K562 (cell line): ENCODE measurements at regions not wholly inside any gene's neighbourhood (a gene's known extent, or its start where the extent isn't known, plus 50 kb on each side); places are given as distances from the start of the nearest gene placed in this dataset.

ENCODE experiments used
- CTCF ChIP-seq, 3 experiments: IDR thresholded peaks in 2 of 3; conservative IDR thresholded peaks in 1 of 3; 2 replicates each; pipeline ENCODE4 v1.5.1; 2011 to 2012; ENCODE audit warnings: low read length in 3 of 3, mild to moderate bottlenecking in 3 of 3, control low read depth in 2 of 3, improper control_type of control experiment in 1 of 3, inconsistent platforms in 1 of 3, low read depth in 1 of 3, mixed read lengths in 1 of 3, moderate library complexity in 1 of 3; ENCODE audit not compliant: insufficient read depth in 2 of 3
- E2F8 ChIP-seq: fragments of 450-650 bp; IDR thresholded peaks from 2 replicates; pipeline ENCODE4 v1.7.1; 2018; ENCODE audit warnings: mild to moderate bottlenecking, low read depth; ENCODE audit not compliant: partially characterized antibody
- ESRRA ChIP-seq: fragments of 450-650 bp; IDR thresholded peaks from 2 replicates; pipeline ENCODE4 v1.6.1; 2014; ENCODE audit warnings: low read depth, mild to moderate bottlenecking, moderate library complexity, borderline replicate concordance
- FOSL1 ChIP-seq: fragments of 200-800 bp; sonication (Bioruptor generic); conservative IDR thresholded peaks from 2 replicates; pipeline ENCODE4 v1.6.1; 2016; ENCODE audit warnings: missing genetic modification characterization, missing compliant biosample characterization
- HINFP ChIP-seq: fragments of 450-650 bp; conservative IDR thresholded peaks from 2 replicates; pipeline ENCODE4 v1.6.1; 2016; ENCODE audit warnings: missing genetic modification characterization, low read depth, mild to moderate bottlenecking, control low read depth, missing compliant biosample characterization
- HSF4 ChIP-seq: fragments of 250-450 bp; sonication (Bioruptor Pico); IDR thresholded peaks from 2 replicates; pipeline ENCODE4 v2.1.2; 2022; ENCODE audit warnings: mild to moderate bottlenecking, moderate library complexity, borderline replicate concordance
- JUN ChIP-seq, 2 experiments: sonication (generic) in 1 of 2; formaldehyde crosslinking in 1 of 2; IDR thresholded peaks; 2 replicates each; pipeline versions ENCODE4 v1.6.1 to v1.8.0; 2012 to 2022; ENCODE audit warnings: borderline replicate concordance in 2 of 2, mild to moderate bottlenecking in 2 of 2, improper control_type of control experiment in 1 of 2, low read depth in 1 of 2, low read length in 1 of 2, missing genetic modification reagents in 1 of 2
- NBN ChIP-seq: fragments of 450-650 bp; IDR thresholded peaks from 2 replicates; pipeline ENCODE4 v1.6.1; 2016; ENCODE audit warnings: low read depth, mild to moderate bottlenecking
- POLR2AphosphoS5 ChIP-seq: IDR thresholded peaks from 2 replicates; pipeline ENCODE4 v1.6.1; 2011; ENCODE audit warnings: mild to moderate bottlenecking, low read depth, low read length, moderate library complexity; ENCODE audit not compliant: control insufficient read depth, insufficient read depth
- SMAD2 ChIP-seq: fragments of 150-350 bp; IDR thresholded peaks from 2 replicates; pipeline ENCODE4 v1.6.1; 2014; ENCODE audit warnings: low read depth, mild to moderate bottlenecking, low read length
- ZNF121 ChIP-seq: sonication (generic); formaldehyde crosslinking; conservative IDR thresholded peaks from 2 replicates; pipeline ENCODE4 v1.8.0; 2022; ENCODE audit warnings: missing genetic modification reagents
- ZNF24 ChIP-seq: fragments of 450-650 bp; IDR thresholded peaks from 2 replicates; pipeline ENCODE4 v1.6.1; 2016
- ZNF444 ChIP-seq: fragments of 250-450 bp; sonication (Bioruptor Pico); IDR thresholded peaks from 2 replicates; pipeline ENCODE4 v1.4.0; 2020; ENCODE audit warnings: mild to moderate bottlenecking, moderate library complexity

GRCh38 chr20:60160451-60161145 lies 202.4 kb downstream of the CDH26 start:
- no peak for TF ChIP-seq ZNF444 (CRISPR knock-in tag)
- no peak for TF ChIP-seq POLR2AphosphoS5
- no peak for TF ChIP-seq SMAD2
- TF ChIP-seq CTCF (IDR thresholded peaks at IDR 0.05 in 2 of 3, conservative IDR thresholded peaks at IDR 0.05 in 1 of 3; ENCODE audit: insufficient read depth in 2 of 3, low read depth in 1 of 3, low read length in 3 of 3) = no peak
- TF ChIP-seq ESRRA = no peak
- no peak for TF ChIP-seq HINFP (tag)
- TF ChIP-seq JUN (IDR thresholded peaks at IDR 0.05; ENCODE audit: borderline replicate concordance, low read depth, low read length) = no peak
- TF ChIP-seq JUN (CRISPR knock-in tag; IDR thresholded peaks at IDR 0.05; ENCODE audit: borderline replicate concordance) = no peak
- TF ChIP-seq E2F8 = no peak
- TF ChIP-seq HSF4 = no peak
- TF ChIP-seq ZNF121 (CRISPR knock-in tag) = no peak
- no peak for TF ChIP-seq NBN
- no peak for TF ChIP-seq ZNF24
- no peak for TF ChIP-seq FOSL1 (tag)
